Posterior vena cava (tissue), 2 donors: ENCODE measurements at regions not wholly inside any gene's neighbourhood (a gene's known extent, or its start where the extent isn't known, plus 50 kb on each side); places are given as distances from the start of the nearest gene placed in this dataset.

Experiments
- DNase-seq: peaks from one replicate; pipeline ENCODE4 v3.0.0-alpha.2; 2020; ENCODE audit warnings: low spot score
- intact Hi-C, 2 donors: fragments of 100-400 bp; cut with DNase I; formaldehyde crosslinking; loops; one replicate each; pipeline versions ENCODE4 v1.14.1 to v1.14.2; 2022 to 2023
- donor health status: DM: yes; HTN: yes; CAD: no.
- donor health status: DM: yes; HTN: yes; CAD: no.

- no peak for DNase-seq
- intact Hi-C loops: no loop called here
These were observed 234.3 kb upstream of the CYRIA start for GRCh38 chr2:16899958-16900357.

DNA sequence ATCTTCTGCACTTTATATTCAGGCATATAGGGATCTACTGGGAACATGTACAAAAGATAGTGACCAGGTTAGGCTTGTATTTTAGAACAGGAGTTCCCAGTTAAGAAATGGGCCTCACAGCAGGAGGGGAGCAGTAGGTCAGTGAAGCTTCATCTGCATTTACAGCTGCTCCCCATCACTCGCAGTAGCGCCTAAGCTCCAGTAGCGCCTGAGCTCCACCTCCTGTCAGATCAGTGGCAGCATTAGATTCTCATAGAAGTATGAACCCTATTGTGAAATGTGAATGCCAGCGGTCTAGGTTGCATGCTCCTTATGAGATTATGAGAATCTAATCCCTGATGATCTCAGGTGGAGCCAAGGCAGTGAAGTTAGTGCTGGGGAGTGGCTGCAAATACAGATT lies 224.4 kb upstream of the CYRIA start:
- DNase-seq: no peak
- intact Hi-C loops: no loop called here

- intact Hi-C loops: no loop called here
- DNase-seq: no peak
These were observed 219.4 kb upstream of the CYRIA start for GRCh38 chr2:16885027-16885426.

DNA sequence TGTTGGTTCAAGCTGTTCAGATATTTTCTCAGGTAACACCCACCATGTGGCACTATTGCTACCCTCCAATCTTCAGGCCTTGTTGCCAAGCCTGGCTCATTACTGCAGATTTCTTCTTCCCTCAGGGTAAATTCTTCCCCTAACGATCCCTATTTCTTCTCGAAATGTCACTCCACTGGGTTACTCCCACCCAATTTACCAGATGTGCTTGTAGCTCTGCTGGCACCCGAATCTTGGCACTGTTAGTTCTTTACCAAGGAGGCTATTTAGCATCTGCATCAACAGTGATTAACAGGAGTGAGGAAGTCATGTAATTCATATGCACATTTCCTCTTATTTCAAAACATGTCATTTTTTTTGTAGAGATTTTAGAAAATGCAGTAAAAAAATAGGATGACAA lies 217.1 kb upstream of the CYRIA start:
- intact Hi-C loops: no loop called here
- no peak for DNase-seq

GRCh38 chr2:16881122-16881521 lies 215.5 kb upstream of the CYRIA start:
- intact Hi-C loops: no loop called here
- no peak for DNase-seq

DNA sequence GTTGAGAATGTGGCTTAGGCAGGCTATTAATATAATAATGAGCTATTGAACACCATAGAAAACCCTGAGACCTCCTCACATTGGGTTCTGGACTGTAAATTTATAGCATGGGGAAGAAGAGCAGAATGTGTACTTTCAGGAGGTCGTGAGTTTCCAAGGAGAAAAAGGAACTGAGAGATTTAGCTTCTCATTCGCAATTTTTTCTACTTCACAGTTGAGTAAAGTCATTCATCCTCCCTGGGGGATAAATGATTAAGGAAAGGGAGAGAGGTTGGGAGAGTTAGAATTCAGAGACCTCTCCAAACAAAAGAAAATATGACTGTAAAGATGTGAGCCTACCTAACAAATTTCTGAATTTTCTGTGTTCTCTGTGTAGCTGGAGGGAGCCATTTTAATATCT lies 205.8 kb upstream of the CYRIA start:
- no peak for DNase-seq
- intact Hi-C loops: no loop called here

DNA sequence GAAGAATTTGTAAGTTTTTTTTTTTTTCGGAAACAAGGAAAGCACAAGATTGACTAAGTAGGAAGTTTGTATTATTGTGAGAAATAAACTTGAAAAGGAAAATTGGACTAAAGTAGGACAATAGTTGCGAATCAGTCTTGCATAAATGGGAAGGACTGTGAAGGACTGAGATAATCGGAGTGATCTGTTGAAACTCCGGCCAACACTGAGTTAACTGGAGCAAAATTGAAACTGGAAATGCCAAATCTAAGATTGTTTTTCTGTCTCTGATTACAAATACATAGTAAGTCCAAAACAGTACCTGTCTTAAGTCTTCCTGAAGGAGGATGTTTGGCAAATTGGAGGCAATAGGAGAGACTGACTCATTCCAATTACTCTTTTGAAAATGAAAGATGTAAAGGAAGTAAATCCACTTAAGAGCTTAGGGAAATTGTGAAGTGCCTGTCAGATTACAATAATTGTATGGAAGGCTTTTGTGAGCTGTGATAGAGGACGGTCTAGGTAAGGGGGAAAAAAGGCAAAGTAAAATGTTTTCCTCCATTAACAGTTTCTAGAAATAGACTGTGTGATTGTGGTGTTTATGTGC lies 204.9 kb upstream of the CYRIA start:
- DNase-seq: no peak

GRCh38 chr2:16869711-16870110 lies 204.1 kb upstream of the CYRIA start:
- DNase-seq: no peak
- intact Hi-C loops: no loop called here

More for the DNA sequence above, 204.9 kb upstream of the CYRIA start:
- intact Hi-C loops: no loop called here

GRCh38 chr2:16862471-16862870 lies 196.8 kb upstream of the CYRIA start:
- intact Hi-C loops: loop anchor here in 1 of 2 donors (5.0 kb wide), 1 partner anchor 1035 kb away; no protein-coding TSS in a partner anchor
- DNase-seq: no peak

- intact Hi-C loops: loop anchor here in 1 of 2 donors (5.0 kb wide), 1 partner anchor 1034 kb away; no protein-coding TSS in a partner anchor
These were observed 195.9 kb upstream of the CYRIA start for GRCh38 chr2:16861530-16861929.

DNA sequence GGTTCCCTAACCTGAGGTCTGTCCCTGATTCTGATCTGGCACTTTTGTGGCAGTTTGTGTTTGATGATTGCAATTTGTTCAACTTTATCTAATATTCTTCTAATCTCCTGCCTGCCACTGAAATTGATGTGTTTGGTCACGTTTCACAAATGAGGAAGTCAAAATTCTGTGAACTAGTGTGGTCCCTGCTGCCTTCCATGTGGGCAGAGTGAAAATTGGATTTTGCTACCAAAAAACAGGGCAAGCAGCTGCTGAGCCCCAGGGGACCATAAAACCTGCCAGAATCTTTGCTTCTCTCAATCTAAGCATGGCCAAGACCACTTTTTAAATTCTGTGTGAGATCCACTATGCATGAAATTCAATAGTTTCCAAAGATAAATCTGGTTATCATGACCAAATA lies 195.5 kb upstream of the CYRIA start:
- intact Hi-C loops: loop anchor here in 1 of 2 donors (5.0 kb wide), 1 partner anchor 1034 kb away; no protein-coding TSS in a partner anchor
- no peak for DNase-seq

More at GRCh38 chr2:16861530-16861929, 195.9 kb upstream of the CYRIA start:
- no peak for DNase-seq

DNA sequence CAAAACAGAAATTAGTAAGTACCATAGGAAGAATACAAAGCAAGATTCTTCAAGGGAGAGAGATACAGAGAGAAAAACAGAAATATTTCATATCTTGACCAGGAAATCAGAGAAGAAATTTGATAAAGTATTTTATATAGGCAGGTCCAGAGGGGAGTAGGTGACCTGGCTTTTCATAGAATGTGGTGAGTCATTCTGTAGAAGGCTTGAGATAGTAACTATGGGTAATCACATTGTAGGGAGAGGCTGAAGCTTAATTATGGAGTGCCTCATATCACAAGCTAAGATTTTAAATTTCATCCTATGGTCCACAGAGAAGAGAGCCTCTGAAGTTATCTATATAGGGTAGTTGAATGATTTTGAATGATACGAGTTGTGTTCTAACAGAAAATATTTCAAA lies 195.0 kb upstream of the CYRIA start:
- DNase-seq: no peak
- intact Hi-C loops: loop anchor here in 1 of 2 donors (5.0 kb wide), 1 partner anchor 1033 kb away; no protein-coding TSS in a partner anchor

DNA sequence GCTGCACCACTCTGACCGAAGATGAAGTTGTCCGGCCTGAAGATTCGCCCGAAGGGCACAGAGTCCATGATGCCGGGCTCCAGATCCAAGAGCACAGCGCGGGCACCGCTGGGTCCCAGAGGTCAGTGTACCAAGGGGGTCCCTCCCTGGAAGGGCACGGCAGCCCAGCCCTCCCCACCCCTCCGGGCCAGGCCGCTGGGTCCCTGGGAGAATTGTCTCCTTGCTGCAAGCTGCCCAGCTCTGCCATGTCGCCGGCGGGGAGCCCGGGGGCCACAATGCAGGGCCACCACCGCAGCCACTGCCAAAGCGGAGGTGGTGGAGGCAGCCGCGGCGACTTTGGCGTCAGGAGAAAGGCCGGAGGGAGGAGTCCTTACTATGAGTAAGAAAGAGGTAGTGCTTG lies 189.5 kb upstream of the CYRIA start:
- intact Hi-C loops: no loop called here
- DNase-seq: no peak

GRCh38 chr2:16853088-16853487 lies 187.5 kb upstream of the CYRIA start:
- no peak for DNase-seq
- intact Hi-C loops: no loop called here

GRCh38 chr2:16852651-16853050 lies 187.0 kb upstream of the CYRIA start:
- DNase-seq: no peak
- intact Hi-C loops: no loop called here

DNA sequence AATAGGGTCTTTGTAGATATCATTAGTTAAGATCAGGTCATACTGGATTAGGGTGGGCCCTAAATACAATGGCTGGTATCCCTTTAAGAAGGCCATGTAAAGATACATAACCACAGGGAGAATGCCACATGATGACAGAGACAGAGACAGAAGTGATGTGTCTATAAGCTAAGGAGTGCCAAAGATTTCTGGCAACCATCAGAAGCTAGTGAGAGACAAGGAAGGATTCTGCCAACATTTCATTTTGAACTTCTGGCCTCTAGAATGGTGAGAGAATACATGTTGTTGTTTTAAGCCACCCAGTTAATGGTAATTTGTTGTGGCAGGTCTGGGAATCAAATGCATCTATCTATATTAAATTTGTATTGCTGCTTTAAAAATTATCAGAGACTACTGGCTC lies 185.5 kb upstream of the CYRIA start:
- no peak for DNase-seq
- intact Hi-C loops: no loop called here

- no peak for DNase-seq
- intact Hi-C loops: loop anchor here in 1 of 2 donors (5.0 kb wide), 1 partner anchor 157 kb away; no protein-coding TSS in a partner anchor
These were observed 175.0 kb upstream of the CYRIA start for GRCh38 chr2:16840496-16841172.

DNA sequence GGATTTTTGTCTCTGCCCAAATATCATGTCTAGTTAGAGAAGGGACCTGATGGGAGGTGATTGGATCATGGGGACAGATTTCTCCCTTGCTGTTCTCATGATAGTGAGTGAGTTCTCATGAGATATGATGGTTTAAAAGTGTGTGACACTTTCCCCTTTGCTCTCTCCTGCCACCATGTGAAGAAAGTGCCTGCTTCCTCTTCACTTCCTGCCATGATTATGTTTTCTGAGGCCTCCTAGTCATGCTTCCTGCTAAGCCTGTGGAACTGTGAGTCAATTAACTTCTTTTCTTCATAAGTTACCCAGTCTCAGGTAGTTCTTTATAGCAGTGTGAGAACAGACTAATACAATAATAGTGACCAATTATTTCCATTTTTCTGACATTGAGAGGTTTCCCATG lies 167.3 kb upstream of the CYRIA start:
- no peak for DNase-seq
- intact Hi-C loops: no loop called here

DNA sequence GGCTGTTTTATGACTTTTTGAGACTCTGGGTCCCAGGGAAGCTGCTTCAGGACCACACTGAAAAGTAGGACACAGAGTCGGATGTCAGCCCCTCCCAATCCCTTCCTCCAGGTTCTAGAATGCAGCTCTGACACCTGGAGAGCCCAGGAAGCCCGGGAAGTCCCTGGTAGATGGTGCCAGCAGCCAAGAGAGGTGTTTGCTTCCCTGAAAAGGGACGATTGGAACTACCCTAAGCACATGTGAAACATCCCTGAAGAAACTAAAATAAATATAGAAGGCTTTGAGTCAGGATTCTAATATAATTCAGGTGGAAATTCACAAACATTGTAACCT lies 163.2 kb upstream of the CYRIA start:
- DNase-seq: no peak
- intact Hi-C loops: no loop called here

GRCh38 chr2:16828044-16828827 lies 162.6 kb upstream of the CYRIA start:
- intact Hi-C loops: no loop called here
- DNase-seq: no peak
